Mammary epithelial cell (primary cell): ENCODE measurements at regions not wholly inside any gene's neighbourhood (a gene's known extent, or its start where the extent isn't known, plus 50 kb on each side); places are given as distances from the start of the nearest gene placed in this dataset.

Source experiments
- CTCF ChIP-seq, 2 donors: IDR thresholded peaks in 1 of 2; conservative IDR thresholded peaks in 1 of 2; 2 replicates each; pipeline ENCODE4 v1.5.1; 2011 to 2012; ENCODE audit warnings: inconsistent platforms in 2 of 2, low read length in 2 of 2, mild to moderate bottlenecking in 2 of 2, control low read depth in 1 of 2, low read depth in 1 of 2; ENCODE audit not compliant: insufficient read depth in 1 of 2; ENCODE audit errors: extremely low read depth in 1 of 2
- EZH2 ChIP-seq: IDR thresholded peaks from 2 replicates; pipeline ENCODE4 v1.6.1; 2012; ENCODE audit warnings: low read length, inconsistent platforms, borderline replicate concordance

DNA sequence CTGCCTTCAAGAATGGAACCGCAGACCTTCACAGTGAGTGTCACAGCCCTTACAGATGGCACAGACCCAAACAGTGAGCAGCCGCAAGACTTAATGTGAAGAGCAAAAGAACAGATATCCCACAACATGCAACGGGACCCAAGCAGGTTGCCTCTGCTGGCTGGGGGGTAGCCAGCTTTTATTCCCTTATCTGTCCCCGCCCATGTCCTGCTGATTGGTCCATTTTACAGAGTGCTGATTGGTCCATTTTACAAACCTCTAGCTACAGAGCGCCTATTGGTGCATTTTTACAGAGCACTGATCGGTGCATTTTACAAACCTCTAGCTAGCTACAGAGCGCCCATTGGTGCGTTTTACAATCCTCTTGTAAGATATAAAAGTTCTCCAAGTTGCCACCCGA, 102.0 kb upstream of the IGF1R start:
- no peak for TF ChIP-seq CTCF (conservative IDR thresholded peaks at IDR 0.05 in 1 of 2, IDR thresholded peaks at IDR 0.05 in 1 of 2; ENCODE audit: extremely low read depth in 1 of 2, insufficient read depth in 1 of 2, low read depth in 1 of 2, low read length in 2 of 2)
- no peak for TF ChIP-seq EZH2
